GM21390 (cell line): ENCODE measurements at regions not wholly inside any gene's neighbourhood (a gene's known extent, or its start where the extent isn't known, plus 50 kb on each side); places are given as distances from the start of the nearest gene placed in this dataset.

Experiments
- ATAC-seq: cut with Tn5 transposase; IDR thresholded peaks from one replicate; pipeline ENCODE4 v1.9.1; 2021; ENCODE audit not compliant: unreplicated experiment

GRCh38 chr14:51472881-51473280, 178.8 kb upstream of the FRMD6 start:
- ATAC-seq, result no peak

GRCh38 chr14:51473351-51473750, 178.4 kb upstream of the FRMD6 start:
- ATAC-seq, result no peak

GRCh38 chr14:51473808-51474565, 177.7 kb upstream of the FRMD6 start:
- ATAC-seq, result no peak

GRCh38 chr14:51474854-51475253, 176.9 kb upstream of the FRMD6 start:
- no peak for ATAC-seq

GRCh38 chr14:51478175-51478621, 173.5 kb upstream of the FRMD6 start:
- ATAC-seq, result no peak

- no peak for ATAC-seq
Measured at GRCh38 chr14:51479584-51480325, 172.0 kb upstream of the FRMD6 start.

- ATAC-seq, result no peak
Measured at GRCh38 chr14:51481643-51482042, 170.1 kb upstream of the FRMD6 start.

- no peak for ATAC-seq
Measured at GRCh38 chr14:51482102-51482501, 169.6 kb upstream of the FRMD6 start.

- ATAC-seq, result no peak
Measured at GRCh38 chr14:51484485-51484884, 167.2 kb upstream of the FRMD6 start.

GRCh38 chr14:51485733-51486132, 166.0 kb upstream of the FRMD6 start:
- no peak for ATAC-seq

- ATAC-seq, result no peak
Measured at GRCh38 chr14:51487848-51488247, 163.9 kb upstream of the FRMD6 start.

- ATAC-seq, result no peak
Measured at GRCh38 chr14:51488569-51489220, 163.0 kb upstream of the FRMD6 start.

GRCh38 chr14:51490205-51490604, 161.5 kb upstream of the FRMD6 start:
- ATAC-seq, result no peak

- ATAC-seq, result no peak
Measured at GRCh38 chr14:51491036-51491545, 160.6 kb upstream of the FRMD6 start.

GRCh38 chr14:51491776-51492175, 159.9 kb upstream of the FRMD6 start:
- ATAC-seq, result no peak

GRCh38 chr14:51495319-51495718, 156.4 kb upstream of the FRMD6 start:
- no peak for ATAC-seq

GRCh38 chr14:51498411-51499227, 153.1 kb upstream of the FRMD6 start:
- ATAC-seq, result no peak

GRCh38 chr14:51500776-51501175, 150.9 kb upstream of the FRMD6 start:
- no peak for ATAC-seq

GRCh38 chr14:51501746-51502145, 150.0 kb upstream of the FRMD6 start:
- ATAC-seq, result no peak

GRCh38 chr14:51504669-51505068, 147.0 kb upstream of the FRMD6 start:
- ATAC-seq, result no peak

GRCh38 chr14:51507511-51507905, 144.2 kb upstream of the FRMD6 start:
- no peak for ATAC-seq
